ENCODE measurements at regions not wholly inside any gene's neighbourhood (a gene's known extent, or its start where the extent isn't known, plus 50 kb on each side); places are given as distances from the start of the nearest gene placed in this dataset.
A peak's percentile ranks its signal among the peaks of the same experiment; 100 is the strongest.

GRCh38 chr3:124217542-124217941 lies 225.6 kb upstream of the ROPN1 start:
- Mint-ChIP-seq H3K27me3 (ENCODE audit: low read depth in 2 of 2) (peaks cover 0 to 11% of the 10 kb centered on the region in 2 donors), H3K36me3 (no peaks in the 10 kb centered on the region), H3K4me3 (no peak overlapping the region), H3K4me1 (no peaks in the 10 kb centered on the region), H3K27ac (no peak overlapping the region), H3K9me3 (no peaks in the 10 kb centered on the region)
- DNase-seq: peak in 1 of 2 donors; percentile 13
- TF ChIP-seq, protein P1, sequence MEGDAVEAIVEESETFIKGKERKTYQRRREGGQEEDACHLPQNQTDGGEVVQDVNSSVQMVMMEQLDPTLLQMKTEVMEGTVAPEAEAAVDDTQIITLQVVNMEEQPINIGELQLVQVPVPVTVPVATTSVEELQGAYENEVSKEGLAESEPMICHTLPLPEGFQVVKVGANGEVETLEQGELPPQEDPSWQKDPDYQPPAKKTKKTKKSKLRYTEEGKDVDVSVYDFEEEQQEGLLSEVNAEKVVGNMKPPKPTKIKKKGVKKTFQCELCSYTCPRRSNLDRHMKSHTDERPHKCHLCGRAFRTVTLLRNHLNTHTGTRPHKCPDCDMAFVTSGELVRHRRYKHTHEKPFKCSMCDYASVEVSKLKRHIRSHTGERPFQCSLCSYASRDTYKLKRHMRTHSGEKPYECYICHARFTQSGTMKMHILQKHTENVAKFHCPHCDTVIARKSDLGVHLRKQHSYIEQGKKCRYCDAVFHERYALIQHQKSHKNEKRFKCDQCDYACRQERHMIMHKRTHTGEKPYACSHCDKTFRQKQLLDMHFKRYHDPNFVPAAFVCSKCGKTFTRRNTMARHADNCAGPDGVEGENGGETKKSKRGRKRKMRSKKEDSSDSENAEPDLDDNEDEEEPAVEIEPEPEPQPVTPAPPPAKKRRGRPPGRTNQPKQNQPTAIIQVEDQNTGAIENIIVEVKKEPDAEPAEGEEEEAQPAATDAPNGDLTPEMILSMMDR (IDR thresholded peaks at IDR 0.05): no peak
- H3K4me1 ChIP-seq (ENCODE audit: control insufficient read depth, insufficient read depth, low read length): no peaks in the 10 kb centered on the region
- no peaks in the 10 kb centered on the region for H3K9me3 ChIP-seq (ENCODE audit: control insufficient read depth, insufficient read depth, low read length)
- no peaks in the 10 kb centered on the region for H3K27me3 ChIP-seq (ENCODE audit: control insufficient read depth, insufficient read depth, low read length)
- H3K4me3 ChIP-seq (ENCODE audit: low read length): no peak overlapping the region
- WGBS (ENCODE audit: insufficient coverage): 33% methylated on average over 3 of the region's 3 CpGs
- intact Hi-C loops (cut with micrococcal nuclease): no loop called here
- ATAC-seq: no peak
- no peaks in the 10 kb centered on the region for H3K36me3 ChIP-seq (ENCODE audit: control insufficient read depth, insufficient read depth, low read length)
- H3K27ac ChIP-seq (ENCODE audit: low read length): no peak overlapping the region

GRCh38 chr3:124221422-124221821 lies 229.5 kb upstream of the ROPN1 start:
- Histone ChIP-seq H3K4me3 (ENCODE audit: low read length) (no peak overlapping the region), H3K4me1 (ENCODE audit: control insufficient read depth, insufficient read depth, low read length) (no peaks in the 10 kb centered on the region), H3K9me3 (ENCODE audit: control insufficient read depth, insufficient read depth, low read length) (no peaks in the 10 kb centered on the region), H3K36me3 (ENCODE audit: control insufficient read depth, insufficient read depth, low read length) (no peaks in the 10 kb centered on the region), H3K27ac (ENCODE audit: low read length) (no peak overlapping the region), H3K27me3 (ENCODE audit: control insufficient read depth, insufficient read depth, low read length) (no peaks in the 10 kb centered on the region)
- TF ChIP-seq, protein P1 (IDR thresholded peaks at IDR 0.05): no peak
- peaks cover 0 to 11% of the 10 kb centered on the region in 2 donors for H3K27me3 Mint-ChIP-seq (ENCODE audit: low read depth in 2 of 2)
- H3K27ac Mint-ChIP-seq: no peak overlapping the region
- no peaks in the 10 kb centered on the region for H3K9me3 Mint-ChIP-seq
- DNase-seq (no peak), ATAC-seq (no peak)
- H3K36me3 Mint-ChIP-seq: no peaks in the 10 kb centered on the region
- WGBS (ENCODE audit: insufficient coverage): 68% methylated on average over 2 of the region's 2 CpGs
- intact Hi-C loops (cut with micrococcal nuclease): no loop called here
- H3K4me3 Mint-ChIP-seq: no peak overlapping the region
- H3K4me1 Mint-ChIP-seq: no peaks in the 10 kb centered on the region

GRCh38 chr3:124223853-124224252 lies 231.9 kb upstream of the ROPN1 start:
- H3K27me3 ChIP-seq (ENCODE audit: control insufficient read depth, insufficient read depth, low read length): no peaks in the 10 kb centered on the region
- Mint-ChIP-seq H3K4me1 (no peaks in the 10 kb centered on the region), H3K9me3 (no peaks in the 10 kb centered on the region), H3K27me3 (ENCODE audit: low read depth in 2 of 2) (peaks cover 0 to 15% of the 10 kb centered on the region in 2 donors), H3K27ac (no peak overlapping the region), H3K36me3 (no peaks in the 10 kb centered on the region), H3K4me3 (no peak overlapping the region)
- no peaks in the 10 kb centered on the region for H3K9me3 ChIP-seq (ENCODE audit: control insufficient read depth, insufficient read depth, low read length)
- 89% methylated on average over 3 of the region's 3 CpGs for WGBS (ENCODE audit: insufficient coverage)
- TF ChIP-seq, protein P1 (IDR thresholded peaks at IDR 0.05): no peak
- DNase-seq (no peak), ATAC-seq (no peak)
- intact Hi-C loops (cut with micrococcal nuclease): no loop called here
- no peaks in the 10 kb centered on the region for H3K4me1 ChIP-seq (ENCODE audit: control insufficient read depth, insufficient read depth, low read length)
- H3K4me3 ChIP-seq (ENCODE audit: low read length): no peak overlapping the region
- no peak overlapping the region for H3K27ac ChIP-seq (ENCODE audit: low read length)
- H3K36me3 ChIP-seq (ENCODE audit: control insufficient read depth, insufficient read depth, low read length): no peaks in the 10 kb centered on the region

DNA sequence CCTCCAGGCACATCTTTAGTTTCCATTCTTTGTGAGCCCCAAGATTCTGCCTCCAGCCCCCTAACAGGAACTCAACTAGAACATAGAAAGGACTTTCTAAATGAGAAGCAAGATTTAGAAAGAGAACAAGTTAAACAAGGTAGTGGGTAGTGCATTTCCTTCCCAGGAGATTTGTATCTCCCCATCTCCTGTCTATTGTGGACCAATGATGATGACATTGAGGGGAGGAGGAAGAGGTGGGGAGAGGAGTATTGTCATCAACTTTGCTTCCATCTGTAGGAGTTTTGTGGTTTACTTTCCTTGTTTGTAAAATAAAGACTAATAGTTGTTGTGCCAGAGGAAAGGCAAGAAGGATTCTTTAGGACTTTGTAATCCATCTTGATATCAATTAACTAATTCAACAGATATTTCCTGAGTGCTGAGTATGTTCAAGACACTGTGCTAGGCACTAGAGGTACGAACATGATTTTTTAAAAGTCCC lies 235.3 kb upstream of the ROPN1 start:
- no peak overlapping the region for H3K4me3 Mint-ChIP-seq
- intact Hi-C loops (cut with micrococcal nuclease): no loop called here
- 78% methylated on average over 1 of the region's 1 CpG for WGBS (ENCODE audit: insufficient coverage)
- H3K9me3 Mint-ChIP-seq: no peaks in the 10 kb centered on the region
- H3K27ac ChIP-seq (ENCODE audit: low read length): no peak overlapping the region
- no peaks in the 10 kb centered on the region for H3K9me3 ChIP-seq (ENCODE audit: control insufficient read depth, insufficient read depth, low read length)
- TF ChIP-seq, protein P1 (IDR thresholded peaks at IDR 0.05): no peak
- no peaks in the 10 kb centered on the region for H3K4me1 Mint-ChIP-seq
- no peak for ATAC-seq
- peaks cover under 1 to 20% of the 10 kb centered on the region in 2 donors for H3K27me3 Mint-ChIP-seq (ENCODE audit: low read depth in 2 of 2)
- no peak overlapping the region for H3K4me3 ChIP-seq (ENCODE audit: low read length)
- no peak overlapping the region for H3K27ac Mint-ChIP-seq
- H3K36me3 Mint-ChIP-seq: no peaks in the 10 kb centered on the region
- H3K4me1 ChIP-seq (ENCODE audit: control insufficient read depth, insufficient read depth, low read length): no peaks in the 10 kb centered on the region
- no peak for DNase-seq
- H3K27me3 ChIP-seq (ENCODE audit: control insufficient read depth, insufficient read depth, low read length): no peaks in the 10 kb centered on the region
- no peaks in the 10 kb centered on the region for H3K36me3 ChIP-seq (ENCODE audit: control insufficient read depth, insufficient read depth, low read length)

Measured in natural killer cell (primary cell).